Amygdala (tissue), 56 donors: ENCODE measurements at regions not wholly inside any gene's neighbourhood (a gene's known extent, or its start where the extent isn't known, plus 50 kb on each side); places are given as distances from the start of the nearest gene placed in this dataset.

ENCODE experiments used
- DNase-seq, 56 donors: peaks; one replicate each; lab custom pipeline; 2025; lab: John Stamatoyannopoulos, UW

DNA sequence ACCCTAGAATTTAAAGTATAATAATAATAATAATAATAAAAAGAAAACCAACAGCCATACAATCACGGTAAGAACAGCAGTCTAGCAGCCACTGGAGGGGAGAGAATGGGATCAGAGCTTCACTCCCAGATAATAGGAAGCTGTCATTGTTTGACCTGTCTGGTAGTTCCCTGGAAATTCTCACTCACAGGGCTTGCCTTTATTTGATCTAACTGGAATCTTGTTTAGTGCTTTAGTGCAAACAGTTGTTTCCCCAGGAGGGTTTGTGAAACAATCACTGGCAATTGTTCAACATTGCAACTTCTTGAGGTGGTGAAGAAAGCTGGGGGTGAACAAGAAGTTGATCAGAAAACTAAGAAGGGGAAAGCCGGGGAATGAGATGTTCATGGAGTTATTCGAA, 68.7 kb upstream of the PTCSC3 start:
- no peak for DNase-seq

GRCh38 chr14:36243183-36243582, 66.7 kb upstream of the PTCSC3 start:
- no peak for DNase-seq

- no peak for DNase-seq
Observed at GRCh38 chr14:36241183-36241582, 64.7 kb upstream of the PTCSC3 start.

GRCh38 chr14:36238666-36239363, 62.3 kb upstream of the PTCSC3 start:
- DNase-seq, result peak in 3 of 56 donors; percentile 13 to 19 (median 16)

DNA sequence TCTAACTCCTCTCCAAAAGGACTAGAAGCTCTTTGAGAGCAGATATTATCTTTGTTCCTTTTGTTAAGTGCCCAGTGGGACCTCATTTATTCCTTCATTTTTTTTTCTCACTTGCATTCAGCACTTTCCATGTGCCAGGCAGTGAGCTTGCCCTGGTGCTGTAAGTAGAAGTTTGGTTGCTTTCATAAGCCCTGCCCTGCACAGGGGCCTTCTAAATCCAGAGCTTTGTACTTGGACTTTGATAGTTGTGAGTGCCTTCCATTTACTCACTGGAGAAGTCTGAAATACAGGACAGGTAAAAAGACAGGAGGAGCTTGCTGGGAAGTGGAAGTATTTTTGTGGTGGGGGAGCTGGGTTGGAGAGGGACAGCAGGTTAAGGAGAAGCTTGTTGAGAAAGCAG, 56.7 kb upstream of the PTCSC3 start:
- no peak for DNase-seq

GRCh38 chr14:36229262-36229661, 52.7 kb upstream of the PTCSC3 start:
- no peak for DNase-seq

DNA sequence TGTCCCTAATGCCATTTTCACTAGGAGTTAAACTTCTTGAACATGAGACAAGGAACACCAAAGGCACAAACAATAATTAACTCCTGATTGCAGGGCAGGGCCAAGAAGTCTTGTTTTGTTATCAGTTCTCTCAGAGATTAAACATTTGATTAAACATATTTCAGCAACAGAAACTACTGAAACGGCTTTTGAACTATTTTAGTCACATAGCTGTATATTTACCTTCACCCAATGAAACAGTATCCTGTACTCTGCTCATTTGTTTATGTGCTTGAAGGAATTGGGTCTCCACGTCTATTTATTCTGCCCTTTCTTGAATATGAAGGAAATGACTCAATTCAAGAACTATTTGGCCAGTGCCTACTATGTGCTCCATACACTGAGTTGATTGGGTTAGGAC, 51.3 kb upstream of the PTCSC3 start:
- no peak for DNase-seq

DNA sequence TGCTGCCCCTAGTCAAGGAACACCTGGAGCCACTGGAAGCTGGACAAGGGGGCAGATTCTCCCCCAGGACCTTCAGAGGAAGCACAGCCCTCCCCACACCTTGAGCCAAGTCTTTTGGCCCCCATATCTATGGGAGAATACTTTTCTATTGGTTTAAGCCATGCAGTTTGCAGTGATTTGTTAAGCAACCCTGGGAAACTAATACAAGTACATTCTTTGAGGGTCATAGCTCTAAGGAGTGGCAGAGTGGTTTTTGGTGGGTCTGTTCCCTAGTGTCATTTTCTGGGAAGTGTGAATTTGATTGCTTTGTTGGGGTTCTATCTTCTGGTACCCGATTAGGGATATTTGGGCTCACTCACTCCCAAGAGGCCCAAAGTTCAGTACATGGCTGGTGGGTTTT, 50.8 kb upstream of the PTCSC3 start:
- DNase-seq, result no peak
